Transverse colon (tissue), 4 donors: ENCODE measurements at regions not wholly inside any gene's neighbourhood (a gene's known extent, or its start where the extent isn't known, plus 50 kb on each side); places are given as distances from the start of the nearest gene placed in this dataset.

Experiments used
- EP300 ChIP-seq: sonication (generic); formaldehyde crosslinking; IDR thresholded peaks from one replicate; pipeline ENCODE4 v1.6.1; 2017; ENCODE audit warnings: antibody characterized with exemption, low read depth
- POLR2A ChIP-seq: fragments of 450-650 bp; IDR thresholded peaks from one replicate; pipeline ENCODE4 v1.6.1; 2016; ENCODE audit warnings: antibody characterized with exemption, mild to moderate bottlenecking, moderate library complexity
- POLR2AphosphoS5 ChIP-seq, 3 donors: sonication (generic); formaldehyde crosslinking; IDR thresholded peaks; one replicate each; pipeline ENCODE4 v1.6.1; 2016; ENCODE audit warnings: antibody characterized with exemption in 3 of 3
- TF ChIP-seq, protein P1 (sequence below), 5 experiments: fragments of 200-600 bp in 3 of 5; fragments of 450-650 bp in 2 of 5; sonication (generic) in 3 of 5; IDR thresholded peaks; 1 replicate in 2 of 5; 2 replicates in 3 of 5; pipeline ENCODE4 v1.5.1; 2016 to 2017; ENCODE audit warnings: antibody characterized with exemption in 5 of 5, inconsistent platforms in 3 of 5, mild to moderate bottlenecking in 2 of 5, moderate library complexity in 1 of 5

DNA sequence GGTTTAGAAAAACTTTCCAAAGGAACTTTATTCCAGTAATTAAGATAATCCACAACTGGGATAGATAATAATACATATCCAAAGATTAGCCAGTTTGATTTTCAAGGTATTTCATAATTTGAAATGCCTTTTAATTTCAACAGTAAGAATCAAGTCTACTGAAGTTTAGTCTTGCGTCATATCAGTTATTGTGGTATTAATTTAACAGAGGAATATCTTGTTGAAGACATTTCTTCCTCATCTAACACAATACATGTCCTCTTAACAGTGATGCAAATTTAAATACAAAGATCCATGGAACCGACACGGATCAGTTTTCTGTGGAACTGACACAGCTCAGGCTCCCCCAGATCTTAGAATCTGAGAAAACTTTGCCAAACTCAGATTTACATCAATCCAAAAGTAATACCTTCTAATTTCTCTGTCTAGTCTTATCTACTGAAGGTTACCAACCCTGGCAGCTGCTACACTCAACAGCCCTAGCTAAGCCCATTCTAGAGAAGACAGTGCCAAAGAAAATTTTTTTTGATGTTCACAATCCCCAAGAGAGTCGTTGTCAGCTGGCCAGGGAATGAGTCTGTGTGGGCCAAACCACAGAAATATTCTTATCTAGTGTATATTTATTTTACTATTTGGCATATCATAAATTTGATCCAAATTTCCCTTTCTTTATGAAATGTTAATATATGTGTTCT lies 365.2 kb upstream of the MEOX2 start:
- TF ChIP-seq, protein P1, sequence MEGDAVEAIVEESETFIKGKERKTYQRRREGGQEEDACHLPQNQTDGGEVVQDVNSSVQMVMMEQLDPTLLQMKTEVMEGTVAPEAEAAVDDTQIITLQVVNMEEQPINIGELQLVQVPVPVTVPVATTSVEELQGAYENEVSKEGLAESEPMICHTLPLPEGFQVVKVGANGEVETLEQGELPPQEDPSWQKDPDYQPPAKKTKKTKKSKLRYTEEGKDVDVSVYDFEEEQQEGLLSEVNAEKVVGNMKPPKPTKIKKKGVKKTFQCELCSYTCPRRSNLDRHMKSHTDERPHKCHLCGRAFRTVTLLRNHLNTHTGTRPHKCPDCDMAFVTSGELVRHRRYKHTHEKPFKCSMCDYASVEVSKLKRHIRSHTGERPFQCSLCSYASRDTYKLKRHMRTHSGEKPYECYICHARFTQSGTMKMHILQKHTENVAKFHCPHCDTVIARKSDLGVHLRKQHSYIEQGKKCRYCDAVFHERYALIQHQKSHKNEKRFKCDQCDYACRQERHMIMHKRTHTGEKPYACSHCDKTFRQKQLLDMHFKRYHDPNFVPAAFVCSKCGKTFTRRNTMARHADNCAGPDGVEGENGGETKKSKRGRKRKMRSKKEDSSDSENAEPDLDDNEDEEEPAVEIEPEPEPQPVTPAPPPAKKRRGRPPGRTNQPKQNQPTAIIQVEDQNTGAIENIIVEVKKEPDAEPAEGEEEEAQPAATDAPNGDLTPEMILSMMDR (IDR thresholded peaks at IDR 0.05): no peak
- TF ChIP-seq POLR2A: no peak
- no peak for TF ChIP-seq EP300
- TF ChIP-seq POLR2AphosphoS5 (IDR thresholded peaks at IDR 0.05): no peak
